ENCODE measurements at regions not wholly inside any gene's neighbourhood (a gene's known extent, or its start where the extent isn't known, plus 50 kb on each side); places are given as distances from the start of the nearest gene placed in this dataset.
"Not testable (repeated sequence)": the region's sequence is repeated elsewhere in the genome, so short reads cannot be mapped to it uniquely, and the experiment has no call there.

DNA sequence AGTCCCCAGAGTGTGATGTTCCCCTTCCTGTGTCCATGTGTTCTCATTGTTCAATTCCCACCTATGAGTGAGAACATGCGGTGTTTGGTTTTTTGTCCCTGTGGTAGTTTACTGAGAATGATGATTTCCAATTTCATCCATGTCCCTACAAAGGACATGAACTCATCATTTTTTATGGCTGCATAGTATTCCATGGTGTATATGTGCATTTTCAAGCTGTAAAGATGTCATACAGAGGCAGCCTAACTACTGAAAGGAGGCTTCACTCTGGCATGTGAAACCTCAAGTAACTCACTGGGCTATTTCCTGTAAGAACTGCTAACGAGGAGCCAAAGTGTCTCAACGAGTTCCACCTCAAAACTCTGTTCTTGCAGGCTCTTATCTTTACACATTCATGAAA, 113.8 kb upstream of the FAT1 start:
- TF ChIP-seq, protein P1, sequence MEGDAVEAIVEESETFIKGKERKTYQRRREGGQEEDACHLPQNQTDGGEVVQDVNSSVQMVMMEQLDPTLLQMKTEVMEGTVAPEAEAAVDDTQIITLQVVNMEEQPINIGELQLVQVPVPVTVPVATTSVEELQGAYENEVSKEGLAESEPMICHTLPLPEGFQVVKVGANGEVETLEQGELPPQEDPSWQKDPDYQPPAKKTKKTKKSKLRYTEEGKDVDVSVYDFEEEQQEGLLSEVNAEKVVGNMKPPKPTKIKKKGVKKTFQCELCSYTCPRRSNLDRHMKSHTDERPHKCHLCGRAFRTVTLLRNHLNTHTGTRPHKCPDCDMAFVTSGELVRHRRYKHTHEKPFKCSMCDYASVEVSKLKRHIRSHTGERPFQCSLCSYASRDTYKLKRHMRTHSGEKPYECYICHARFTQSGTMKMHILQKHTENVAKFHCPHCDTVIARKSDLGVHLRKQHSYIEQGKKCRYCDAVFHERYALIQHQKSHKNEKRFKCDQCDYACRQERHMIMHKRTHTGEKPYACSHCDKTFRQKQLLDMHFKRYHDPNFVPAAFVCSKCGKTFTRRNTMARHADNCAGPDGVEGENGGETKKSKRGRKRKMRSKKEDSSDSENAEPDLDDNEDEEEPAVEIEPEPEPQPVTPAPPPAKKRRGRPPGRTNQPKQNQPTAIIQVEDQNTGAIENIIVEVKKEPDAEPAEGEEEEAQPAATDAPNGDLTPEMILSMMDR (IDR thresholded peaks at IDR 0.05) = not testable (repeated sequence)
- not testable (repeated sequence) for TF ChIP-seq POLR2AphosphoS5, POLR2A, EP300 (IDR thresholded peaks at IDR 0.05)
